CD4-positive, alpha-beta T cell treated with Interleukin-12 subunit alpha and Interleukin-12 subunit beta, for 1 hour (primary cell): ENCODE measurements at regions not wholly inside any gene's neighbourhood (a gene's known extent, or its start where the extent isn't known, plus 50 kb on each side); places are given as distances from the start of the nearest gene placed in this dataset.

Experiments
- DNase-seq: peaks from one replicate; pipeline ENCODE4 v3.0.0-alpha.2; 2020

DNA sequence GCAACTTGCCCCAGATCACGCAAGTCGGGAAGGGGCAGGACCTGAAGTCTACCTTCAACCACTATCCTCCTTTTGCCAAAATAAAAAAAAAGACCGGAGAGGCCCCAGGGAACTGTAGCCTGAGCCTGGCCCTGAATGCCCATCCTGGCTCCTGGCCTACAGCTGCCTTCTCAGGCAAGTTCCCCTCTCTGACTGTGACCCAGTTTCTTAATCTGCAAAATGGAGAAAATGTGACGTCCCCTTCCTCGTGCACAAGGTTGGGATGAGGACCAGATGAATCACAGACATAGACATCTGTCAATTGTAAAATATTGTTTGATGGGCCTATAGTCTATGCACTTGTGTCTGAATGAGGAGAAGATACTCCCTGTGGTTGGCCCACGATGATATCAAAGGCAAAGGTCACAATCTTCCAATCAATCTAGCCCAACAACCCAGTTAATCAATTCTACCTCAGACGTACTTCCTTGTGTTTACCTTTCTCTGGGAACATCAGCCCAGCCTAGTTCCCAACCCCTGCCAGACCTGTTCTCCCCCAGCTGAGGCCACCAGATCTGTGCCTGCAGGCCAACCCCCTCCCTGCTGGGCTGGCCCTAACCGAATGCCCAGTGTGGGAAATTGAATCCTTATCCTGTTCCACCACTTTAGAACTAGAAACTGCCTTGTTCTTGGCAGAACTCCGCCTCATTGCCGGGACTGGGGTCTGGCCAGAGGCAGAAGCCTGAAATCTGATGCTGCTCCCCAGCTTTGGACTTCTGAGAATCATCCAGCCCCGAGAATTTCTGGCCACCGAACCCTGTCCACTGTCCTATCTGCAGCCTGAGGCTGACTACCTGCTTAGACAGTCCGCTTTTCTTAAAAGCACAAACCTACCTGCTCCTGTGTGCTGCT is 101.8 kb upstream of the LIPC start:
- DNase-seq, result no peak

DNA sequence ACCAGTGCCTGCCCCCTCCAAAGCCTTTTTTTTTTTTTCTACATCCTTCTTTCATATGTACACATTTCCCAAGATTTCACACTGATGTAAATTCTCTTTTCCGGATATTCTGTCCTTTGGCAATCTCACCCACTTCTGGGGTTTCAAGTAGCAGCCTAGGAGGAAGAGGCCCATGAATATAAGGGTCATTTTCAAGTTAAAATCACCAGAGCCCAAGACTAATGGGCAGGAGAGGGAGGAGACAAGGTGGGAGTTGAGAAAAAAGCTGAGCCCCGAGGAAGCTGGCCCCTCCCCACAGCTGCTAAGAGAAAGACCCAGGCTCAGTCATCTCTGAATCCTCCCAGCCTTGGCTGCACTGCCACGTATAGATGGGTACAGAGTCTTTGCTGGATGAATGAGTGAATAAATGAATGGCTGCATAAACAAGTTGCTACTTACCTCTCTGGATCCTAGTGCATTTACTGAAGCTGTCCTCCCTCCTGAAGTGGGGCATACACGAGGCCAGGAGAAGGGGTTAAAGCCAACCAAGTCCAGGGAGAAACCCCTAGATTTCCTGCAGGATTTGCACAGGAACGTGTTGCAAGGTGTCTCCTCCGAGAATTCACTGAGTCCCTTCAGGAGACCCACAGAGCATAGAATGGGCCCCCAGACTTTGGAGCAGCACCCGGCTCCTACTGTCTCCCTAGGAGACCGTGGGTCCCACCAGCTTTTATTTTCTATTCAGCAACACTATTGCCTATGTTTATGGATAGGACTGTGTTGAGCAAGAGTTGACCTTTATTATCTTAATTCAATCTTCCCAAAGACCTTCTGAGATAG is 100.8 kb upstream of the LIPC start:
- no peak for DNase-seq

DNA sequence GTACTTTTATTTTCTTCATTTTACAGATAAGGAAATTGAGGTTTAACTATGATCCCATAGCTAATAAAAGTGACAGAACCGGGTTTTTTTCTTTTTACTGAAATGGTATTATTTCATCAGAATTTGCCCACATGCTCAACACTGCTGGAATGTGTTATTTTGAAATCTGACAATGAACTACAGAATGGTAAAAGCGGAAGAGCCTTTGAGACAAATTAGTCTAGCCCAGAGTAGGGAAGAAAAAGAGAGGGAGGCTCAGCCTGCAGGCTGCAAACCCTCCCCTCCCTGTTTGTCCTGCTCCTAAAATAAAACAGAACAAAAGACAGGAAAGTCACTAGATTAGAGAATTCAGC is 100.3 kb upstream of the LIPC start:
- DNase-seq, result no peak

DNA sequence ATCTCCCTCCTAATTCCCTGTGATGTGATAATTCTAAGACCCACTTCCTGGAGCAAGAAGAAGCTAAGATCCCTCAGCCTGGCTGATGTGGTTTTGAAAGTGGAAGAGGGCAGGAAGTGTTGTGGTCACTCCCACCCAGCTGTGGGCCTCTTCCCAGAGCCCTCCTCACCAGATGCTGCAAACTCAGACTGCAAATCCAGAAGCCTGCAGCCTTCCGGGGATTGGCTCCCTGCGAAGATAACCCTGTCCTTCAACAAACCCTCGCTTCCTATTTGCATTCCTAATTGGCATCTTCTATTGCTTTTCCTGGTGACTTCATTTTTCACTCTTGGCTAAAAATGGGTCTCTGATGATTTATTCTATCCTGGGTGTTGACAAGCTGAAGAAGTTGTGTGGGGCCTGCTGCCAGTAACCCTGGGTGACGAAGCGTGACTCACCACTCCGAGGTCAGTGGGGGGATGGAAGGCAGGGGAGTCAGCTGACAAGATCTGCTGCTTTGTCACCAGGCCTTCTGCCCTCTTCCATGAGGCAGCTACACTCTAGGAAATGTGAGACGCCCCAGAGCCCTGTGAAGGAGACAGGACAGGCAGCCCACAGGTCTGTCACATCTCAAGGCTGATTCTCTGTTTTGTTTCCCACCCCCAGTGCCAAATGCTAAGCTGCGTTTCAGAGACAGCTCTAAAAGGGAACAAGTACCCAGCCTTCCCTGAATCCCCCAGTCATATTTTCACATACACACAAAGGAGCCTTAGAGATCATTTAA is 99.7 kb upstream of the LIPC start:
- peak; percentile 75 for DNase-seq

DNA sequence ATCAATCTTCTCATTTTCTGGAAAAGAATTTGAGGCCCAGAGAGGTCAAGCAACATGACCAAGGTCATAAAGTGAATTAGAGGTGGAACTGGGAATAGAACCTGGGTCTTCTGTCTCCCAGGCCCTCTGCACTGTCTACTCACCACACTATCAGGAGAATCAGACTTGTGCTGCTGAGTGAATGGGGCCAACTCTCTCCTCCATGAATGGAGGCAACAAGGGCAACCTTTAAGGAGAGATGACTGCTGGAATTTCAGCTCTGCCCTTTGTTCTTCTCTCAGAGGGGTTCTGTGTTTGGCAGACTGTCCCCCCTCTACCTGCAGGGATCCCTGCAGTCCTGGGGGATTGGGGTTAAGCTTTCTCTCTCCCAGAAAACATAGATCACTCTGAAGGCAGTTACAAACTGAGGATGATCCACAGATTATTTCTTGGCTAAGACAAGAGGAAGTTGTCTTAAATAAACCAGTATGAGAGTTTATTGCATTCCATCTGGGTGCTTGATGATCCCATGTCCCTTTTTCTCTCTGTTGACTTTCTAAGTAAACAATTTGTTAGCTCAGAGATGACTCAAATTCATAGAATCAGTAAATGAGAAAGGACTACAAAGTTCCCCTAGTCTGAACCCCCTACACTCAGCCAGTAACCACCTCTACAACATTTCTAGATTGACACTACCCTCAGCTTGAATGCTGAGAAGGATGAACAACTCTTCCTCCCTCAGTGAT is 99.0 kb upstream of the LIPC start:
- no peak for DNase-seq

DNA sequence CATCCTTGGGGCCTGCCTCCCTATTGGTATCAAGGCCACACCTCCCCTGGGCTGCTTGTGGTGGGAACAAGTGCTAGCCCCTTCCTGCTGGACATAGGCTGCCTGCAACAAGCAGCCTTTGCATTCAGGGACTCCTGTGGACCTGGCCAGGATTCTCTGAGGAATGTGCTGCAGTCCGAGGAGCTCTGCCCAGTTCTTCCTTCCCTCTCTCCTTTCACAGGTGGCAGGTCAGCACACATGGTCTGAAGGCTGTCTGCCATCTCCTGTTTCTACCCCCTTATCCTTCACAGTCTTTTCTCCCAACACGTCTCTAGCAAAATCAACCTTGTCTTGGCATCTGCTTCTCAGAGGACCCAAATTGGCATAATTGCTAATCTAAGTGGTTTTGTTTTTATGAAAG is 97.0 kb upstream of the LIPC start:
- DNase-seq, result no peak

DNA sequence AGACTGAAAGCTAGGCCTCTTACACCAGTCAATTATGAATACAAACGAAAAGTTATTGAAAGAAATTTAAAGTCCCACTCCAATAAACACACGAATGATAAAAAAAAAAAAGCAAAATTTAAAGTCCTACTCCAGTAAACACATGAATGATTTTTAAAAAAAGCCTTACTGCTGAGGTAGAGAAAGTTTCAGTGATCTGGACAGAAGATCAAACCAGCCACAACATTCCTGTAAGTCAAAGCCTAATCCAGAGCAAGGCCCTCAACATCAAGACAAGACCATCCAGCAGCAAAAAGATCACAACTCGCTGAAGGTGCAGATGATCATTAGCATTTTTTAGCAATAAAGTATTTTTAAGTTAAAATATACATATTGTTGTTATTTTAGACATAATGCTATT is 95.6 kb upstream of the LIPC start:
- no peak for DNase-seq

DNA sequence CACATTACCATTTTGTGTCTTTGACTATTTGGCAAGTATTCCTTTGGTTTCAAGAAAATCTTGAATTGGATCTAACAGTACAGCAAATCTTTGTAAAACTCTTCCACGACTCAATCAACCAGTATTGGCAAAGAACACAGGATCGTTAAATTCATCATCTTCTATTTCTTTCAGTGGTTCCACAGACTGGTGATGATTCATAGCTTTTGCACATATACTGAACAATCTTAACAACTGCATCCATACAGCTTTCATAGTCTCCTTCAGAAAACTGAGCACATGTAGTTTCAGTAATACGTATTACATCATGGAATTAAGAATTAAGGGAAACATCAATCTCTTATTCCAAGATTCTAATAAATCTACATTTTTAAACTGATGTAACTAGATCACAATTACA is 91.6 kb upstream of the LIPC start:
- no peak for DNase-seq

DNA sequence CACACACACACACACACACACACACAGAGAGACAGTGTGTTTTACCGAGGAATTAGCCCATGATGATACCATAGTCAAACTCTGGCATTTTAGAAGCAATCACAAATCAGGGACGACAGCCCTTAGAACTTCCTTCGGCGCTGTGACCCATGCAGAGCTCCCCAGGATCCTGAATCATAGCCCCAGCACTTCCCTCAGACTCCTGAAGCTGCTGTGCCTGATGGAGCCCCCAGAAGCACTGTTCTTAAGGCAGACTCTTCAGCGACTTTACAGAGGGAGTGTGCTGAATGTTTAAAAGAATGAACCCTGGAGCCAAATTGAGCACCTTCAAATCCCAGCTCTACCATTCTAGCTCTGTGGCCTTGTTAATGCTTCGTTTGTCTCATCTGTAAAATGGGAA is 89.3 kb upstream of the LIPC start:
- no peak for DNase-seq

DNA sequence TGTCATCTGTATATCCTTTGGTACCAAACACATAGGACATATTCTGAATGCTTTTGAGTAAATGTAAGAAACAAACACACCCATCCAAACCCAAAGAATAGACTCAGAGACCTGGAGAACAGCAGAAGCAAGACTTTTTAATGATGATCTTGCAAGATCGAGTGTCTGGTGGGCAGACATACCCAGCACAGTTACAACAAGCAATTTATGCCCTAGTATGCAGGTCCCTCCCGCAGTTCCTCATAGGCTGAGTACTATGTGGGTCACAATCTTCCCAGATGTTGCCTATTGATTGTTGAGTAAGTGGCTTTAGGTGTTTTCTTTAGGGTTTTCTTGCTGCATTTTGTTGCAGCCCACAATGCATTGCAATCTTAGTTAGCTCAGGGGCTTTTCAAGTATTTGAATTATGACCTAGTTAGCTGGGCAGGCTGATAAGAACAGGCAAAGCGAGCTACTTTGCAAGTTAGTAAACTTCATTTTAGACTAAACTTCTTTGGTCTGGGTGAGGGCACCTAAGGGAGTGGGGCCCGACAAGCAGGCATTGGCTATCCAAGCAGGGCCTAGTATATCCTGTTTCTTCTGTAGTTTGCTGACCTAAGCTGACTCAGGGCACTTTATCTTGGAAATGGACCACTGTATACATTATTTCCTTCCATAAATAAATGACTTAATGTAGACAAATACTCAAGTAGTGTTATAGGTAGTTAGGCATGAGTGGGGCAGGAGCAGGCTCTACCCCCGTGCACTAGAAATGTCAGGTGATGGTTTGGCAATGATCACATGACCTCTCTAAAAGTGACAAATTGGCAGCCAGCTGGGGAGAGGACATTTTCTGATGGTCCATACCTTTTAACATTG is 87.3 kb upstream of the LIPC start:
- no peak for DNase-seq

DNA sequence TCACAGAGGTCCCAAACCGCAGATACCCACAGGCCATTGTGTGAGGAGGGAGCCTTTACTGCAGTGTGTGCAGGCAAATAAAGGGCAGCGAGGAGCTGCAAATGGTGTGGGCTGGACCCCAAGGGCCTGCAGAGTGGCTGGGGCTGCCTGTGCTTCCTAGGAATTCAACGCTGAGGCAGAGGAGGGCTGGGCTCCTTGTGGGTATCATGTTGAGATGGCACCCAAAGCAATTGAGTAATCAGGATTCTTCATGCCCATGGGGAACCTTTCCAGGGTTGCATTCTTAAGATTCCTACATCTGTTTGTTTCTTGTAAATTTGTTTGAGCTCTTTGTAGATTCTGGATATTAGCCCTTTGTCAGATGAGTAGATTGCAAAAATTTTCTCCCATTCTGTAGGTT is 85.4 kb upstream of the LIPC start:
- DNase-seq, result no peak

DNA sequence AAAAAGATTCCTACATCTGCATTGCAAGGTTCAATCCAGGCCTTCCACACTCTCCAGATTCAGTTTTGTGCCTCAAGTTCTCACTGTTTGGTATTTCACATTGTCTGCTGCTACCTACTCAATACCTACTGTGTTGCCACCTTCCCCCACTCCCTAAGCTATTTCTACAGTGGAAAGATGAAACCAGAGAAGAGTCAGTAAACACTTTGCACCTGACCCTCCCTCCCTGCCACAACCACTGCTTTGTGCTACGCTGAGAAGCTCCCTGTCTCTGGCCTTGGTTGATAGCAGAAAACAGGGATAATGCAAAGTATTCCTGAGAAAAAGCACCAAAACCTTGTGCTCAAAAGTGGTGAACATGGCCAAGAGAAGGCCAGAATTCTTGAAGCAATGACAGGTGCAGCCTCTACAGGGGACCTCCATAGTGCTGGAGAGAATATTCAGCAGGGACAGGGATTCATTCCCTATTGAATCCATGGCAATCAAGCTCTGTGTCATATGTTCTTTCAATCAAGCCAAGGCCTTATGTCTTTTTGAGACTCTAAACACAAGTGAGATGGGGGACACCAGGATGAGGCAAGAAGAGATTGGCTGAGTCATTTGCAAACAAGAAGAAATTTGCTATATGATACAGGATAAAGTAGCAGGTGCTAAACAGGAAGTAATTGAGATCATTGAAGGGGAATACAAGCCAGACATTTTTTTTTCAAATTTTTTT is 83.5 kb upstream of the LIPC start:
- no peak for DNase-seq

DNA sequence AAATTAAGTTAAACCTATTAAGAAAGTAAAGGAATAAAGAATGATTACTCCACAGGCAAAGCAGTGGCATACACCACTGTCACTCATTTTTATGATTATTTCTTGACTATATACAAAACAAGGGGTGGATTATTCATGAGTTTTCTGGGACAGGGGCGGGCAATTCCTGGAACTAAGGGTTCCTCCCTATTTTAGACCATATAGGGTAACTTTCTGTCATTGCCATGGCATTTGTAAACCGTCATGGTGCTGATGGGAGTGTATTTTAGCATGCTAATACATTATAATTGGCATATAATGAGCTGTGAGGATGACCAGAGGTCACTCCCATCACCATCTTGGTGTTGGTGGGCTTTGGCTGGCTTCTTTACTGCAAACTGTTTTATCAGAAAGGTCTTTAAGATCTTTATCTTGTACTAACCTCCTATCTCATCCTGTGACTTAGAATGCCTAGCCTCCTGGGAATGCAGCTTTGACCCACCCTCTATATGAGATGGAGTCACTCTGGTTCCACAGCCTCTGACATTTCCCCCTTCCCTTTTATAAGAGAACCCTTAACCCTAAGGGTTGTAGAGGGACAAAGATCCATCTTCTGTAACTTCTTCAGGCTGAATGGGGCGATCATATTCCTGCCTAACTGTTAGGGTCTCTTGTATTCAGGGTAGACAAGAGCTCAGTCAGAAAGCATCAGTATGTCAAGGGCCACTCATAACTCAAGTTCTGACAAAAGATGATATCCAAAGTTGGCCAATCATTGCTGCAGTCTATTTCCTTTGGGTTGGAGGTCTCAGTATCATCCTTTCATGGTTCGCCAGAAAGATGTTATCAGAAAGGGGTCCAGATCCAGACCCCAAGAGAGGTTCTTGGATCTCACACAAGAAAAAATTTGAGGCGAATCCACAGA is 79.5 kb upstream of the LIPC start:
- DNase-seq, result no peak

DNA sequence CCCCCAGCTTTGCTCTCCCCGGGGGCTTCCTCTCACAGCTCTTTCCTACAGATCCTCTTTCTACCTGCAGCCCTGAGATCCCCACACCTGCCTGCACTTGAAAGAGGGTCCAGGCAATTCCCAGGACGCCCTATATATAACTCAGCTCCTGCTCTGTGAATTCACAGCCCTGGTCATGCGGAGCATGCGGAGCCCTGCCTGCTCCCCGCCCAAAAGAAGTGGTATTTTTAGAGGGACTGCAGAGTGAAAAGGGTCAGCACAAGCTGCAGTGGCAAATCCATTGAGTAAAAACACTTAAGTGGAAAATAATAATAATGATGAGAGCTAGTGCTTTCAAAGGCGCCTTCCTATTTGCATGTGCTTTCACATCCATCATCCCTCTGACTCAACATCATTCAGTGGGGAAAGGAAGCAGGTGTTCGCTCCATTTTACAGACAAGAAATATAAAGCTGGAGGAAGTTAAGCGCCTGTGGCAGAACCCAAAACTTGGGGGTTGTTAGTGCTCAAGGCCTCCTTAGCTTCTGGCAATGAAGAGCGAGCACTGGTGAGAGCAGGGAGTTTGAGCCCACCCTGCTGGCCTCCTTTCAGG is 76.3 kb upstream of the LIPC start:
- no peak for DNase-seq

DNA sequence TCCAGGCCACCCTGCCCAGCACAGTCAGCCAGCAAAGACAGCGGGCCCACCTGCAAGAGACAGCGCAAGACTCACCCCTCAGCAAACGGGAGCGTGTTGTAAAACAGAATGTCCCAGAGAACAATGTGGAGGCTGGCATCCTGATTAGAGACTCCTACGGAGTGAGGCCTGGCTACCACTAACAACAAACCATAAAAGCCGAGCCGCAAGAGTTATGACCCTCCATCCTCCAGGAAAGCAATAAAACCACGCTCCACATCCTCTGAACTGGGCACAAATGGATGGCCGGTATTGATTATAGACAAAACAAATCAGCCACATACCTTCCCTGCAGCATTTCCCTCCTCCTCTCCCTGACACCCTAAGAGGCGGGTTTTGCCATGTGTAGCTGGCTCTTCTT is 75.8 kb upstream of the LIPC start:
- DNase-seq, result no peak

DNA sequence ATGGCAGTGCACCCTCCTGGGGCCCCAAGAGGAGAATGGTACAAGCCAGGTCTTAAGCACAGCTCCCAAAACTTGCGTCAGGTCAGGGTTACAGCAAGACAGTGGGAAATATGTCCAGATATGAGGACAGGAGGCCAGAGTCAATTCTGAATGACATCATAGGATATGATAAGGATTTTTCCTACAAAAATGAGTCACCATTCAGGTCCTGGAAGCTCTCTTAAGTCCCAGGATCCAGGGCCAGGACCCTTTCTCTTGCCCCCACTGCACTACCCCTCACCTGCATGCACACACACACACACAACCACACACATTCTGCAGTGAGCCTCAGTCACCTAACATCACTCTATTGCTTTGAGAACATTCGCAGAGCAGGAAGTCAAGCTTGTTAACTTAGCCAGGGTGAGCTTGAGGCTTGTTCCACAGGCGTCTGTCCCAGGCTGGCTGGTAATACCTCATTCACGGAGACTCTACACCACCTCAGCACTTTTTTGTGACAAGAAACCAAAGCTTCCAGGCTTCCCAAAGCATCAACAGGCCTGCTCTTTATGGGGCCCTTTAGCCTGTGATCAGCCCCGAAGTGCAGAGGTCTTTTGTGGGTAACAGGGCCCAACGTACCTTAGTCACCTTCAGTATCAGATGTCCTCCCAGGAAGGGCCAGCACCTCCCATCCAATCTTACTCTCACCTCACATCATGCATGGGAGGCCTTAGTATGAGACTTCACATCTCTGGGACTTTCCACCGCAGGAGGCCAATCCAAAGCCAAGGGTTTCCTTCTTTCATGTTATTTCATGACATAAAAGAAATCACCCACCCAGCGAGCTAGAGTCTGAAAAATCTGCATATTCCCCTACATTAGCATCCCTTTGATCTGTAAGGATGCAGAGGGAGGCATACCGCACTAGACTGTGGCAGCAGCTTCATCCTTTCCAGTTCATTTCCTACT is 74.0 kb upstream of the LIPC start:
- peak; percentile 26 for DNase-seq

DNA sequence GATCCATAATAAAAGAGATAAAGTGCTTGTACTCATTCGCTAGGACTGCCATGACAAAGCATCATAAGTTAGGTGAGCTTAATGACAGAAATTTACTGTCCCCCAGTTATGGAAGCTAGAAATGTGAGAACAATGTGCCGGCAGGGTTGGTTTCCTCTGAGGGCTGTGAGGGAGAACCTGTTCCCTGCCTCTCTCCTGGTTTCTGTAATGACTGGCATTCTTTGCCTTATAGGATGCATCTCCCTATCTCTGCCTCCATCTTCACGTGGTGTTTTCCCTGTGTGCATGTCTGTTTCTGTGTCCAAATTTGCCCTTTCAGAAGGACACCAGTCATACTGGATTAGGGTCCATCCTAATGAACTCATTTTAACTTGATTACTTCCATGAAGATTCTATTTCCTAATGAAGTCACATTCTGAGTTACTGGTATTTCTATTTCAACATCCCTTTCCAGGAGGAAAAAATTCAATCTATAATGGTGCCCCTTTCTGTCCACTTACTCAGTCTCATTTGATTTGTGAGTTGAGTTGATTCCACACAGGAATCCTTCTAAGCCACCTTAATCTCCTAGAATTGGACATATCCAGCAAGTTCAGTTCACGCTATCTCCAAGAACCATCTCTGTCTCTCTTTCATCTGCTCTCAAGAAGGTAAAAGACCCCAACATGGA is 71.2 kb upstream of the LIPC start:
- no peak for DNase-seq

DNA sequence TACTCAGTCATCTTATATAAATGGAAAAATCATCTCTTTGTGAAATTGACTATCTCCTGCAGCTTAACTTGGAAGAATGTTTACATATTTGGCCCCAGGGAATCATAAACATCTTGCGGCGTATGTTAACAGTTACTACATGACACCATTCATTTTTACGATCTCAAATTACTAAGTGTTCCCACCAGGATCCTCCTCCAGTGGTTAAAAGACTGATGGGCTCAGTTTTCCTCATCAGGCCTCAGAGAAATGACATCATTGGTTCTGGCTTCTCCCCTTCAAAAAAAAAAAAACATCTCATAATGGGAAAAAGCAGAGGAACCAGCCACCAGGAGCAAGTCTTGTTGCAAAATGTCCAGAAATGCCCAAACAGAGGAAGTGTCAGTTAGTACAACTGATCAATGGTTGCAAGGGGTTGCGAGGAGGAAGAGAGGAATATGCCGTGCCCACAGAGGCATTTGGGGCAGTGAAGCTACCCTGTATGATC is 70.5 kb upstream of the LIPC start:
- no peak for DNase-seq
